CD4-positive, alpha-beta T cell treated with Interleukin-12 subunit alpha and Interleukin-12 subunit beta, for 1 hour (primary cell): ENCODE measurements at regions not wholly inside any gene's neighbourhood (a gene's known extent, or its start where the extent isn't known, plus 50 kb on each side); places are given as distances from the start of the nearest gene placed in this dataset.
"Not testable (repeated sequence)": the region's sequence is repeated elsewhere in the genome, so short reads cannot be mapped to it uniquely, and the experiment has no call there.

Experiments
- DNase-seq: peaks from one replicate; pipeline ENCODE4 v3.0.0-alpha.2; 2020

DNA sequence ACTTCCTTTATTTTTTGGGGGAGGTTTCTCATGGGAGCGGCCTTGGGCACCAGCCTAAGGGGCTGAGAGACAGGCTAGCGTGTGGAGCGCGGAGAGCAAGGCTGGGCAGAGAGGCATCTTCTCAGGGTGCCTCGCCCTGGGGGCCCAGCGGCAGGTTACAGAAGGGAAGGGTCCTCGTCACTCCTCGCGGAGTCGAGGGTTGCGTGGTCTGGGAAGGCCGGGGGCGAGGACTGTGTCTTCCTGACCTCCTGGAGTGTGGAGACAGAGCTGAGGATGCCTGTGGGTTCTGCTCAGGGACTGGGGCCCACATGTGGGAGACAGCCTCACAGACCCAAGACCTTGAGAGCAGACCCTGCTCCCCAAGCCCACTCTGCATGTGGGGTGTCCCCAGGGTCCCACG, 79.6 kb upstream of the LRPAP1 start:
- no peak for DNase-seq

DNA sequence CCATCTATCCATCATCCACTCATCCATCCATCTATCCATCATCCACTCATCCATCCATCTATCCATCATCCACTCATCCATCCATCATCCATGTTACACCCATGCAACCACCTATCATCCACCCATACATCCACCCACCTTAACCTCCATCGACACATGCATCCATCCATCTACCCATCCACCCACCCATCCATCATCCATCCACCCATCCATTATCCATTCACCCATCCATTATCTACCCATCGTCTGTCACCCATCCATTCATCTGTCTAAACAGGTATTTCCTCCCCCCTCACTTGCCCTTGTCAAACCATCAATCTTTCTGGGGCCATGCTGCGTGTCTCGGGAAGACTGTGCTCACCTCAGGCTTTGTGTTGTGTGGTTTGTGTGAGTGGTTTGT, 78.6 kb upstream of the LRPAP1 start:
- not testable (repeated sequence) for DNase-seq

- DNase-seq: not testable (repeated sequence)
Observed at GRCh38 chr4:3609905-3610304, 77.7 kb upstream of the LRPAP1 start.

DNA sequence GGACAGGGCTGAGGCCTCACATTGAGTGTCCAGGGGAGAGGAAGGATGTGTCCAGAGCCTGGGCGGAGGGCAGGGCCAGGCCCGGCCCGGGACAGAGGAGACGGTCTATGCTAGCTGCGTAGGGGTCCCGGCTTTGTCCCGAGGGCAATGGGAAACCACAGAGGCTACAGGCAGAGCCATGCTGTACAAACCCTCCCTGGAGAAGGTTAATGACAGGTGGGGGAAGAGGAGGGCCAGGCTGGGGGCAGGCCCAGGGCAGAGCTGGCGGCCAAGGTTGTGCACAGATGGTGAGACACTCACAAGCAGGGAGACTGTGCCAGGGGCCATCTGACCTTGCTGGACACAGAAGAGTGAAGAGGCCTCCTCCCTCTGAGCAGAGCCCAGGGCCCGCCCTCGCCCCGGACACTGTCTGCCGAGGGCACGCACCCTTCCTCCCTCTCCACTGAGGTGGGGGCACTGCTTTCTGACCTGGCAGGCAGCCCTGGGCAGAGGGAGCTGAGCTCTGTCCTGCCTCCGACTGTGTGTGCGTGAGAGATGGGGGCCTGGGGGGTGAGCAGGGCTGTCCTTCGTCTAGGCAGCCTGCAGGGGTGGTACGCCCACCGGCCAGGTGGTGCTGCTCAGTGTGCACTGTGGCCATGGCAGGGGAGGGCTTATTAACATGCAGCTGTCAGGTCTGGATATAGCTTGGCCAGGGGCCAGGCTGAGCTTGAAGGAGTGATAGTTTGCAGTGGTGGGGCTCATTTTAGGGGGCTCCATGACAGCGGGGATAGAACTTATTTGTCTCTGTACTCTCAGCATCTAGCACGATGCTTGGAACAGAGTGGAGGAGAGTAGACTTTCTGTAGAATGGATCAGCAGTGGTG, 75.7 kb upstream of the LRPAP1 start:
- no peak for DNase-seq

- not testable (repeated sequence) for DNase-seq
Observed at GRCh38 chr4:3606850-3607249, 74.6 kb upstream of the LRPAP1 start.

DNA sequence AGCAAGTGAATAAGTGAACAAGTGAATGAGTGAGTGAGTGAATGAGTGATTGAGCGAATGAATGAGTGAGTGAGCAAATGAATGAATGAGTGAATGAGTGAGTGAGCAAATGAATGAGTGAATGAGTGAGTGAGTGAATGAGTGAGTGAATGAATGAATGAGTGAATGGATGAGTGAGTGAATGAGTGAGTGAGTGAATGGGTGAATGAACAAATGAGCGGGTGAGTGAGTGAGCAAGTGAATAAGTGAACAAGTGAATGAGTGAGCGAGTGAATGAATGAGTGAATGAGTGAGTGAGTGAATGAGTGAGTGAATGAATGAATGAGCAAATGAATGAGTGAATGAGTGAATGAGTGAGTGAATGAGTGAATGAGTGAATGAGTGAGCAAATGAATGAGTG, 74.0 kb upstream of the LRPAP1 start:
- not testable (repeated sequence) for DNase-seq

DNA sequence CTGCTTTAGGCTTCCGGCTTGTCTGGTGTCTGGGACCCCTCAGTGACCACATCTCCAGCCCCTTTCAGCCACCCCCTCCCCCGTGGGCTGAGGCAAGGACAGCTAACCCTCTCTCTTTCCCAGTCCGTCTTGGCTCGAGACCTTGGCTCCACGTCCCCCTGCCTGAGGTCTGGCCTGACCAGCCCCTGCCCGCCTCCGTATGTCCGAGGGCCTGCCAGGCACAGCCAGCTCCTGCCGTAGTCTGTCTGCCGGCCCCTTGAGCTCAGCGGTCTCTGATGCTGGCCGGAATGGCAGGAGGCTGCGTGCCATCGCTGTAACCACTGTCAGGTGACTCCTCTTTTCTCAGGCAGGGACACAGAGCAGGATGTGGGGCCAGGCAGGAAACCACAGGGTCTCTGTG, 73.3 kb upstream of the LRPAP1 start:
- no peak for DNase-seq

- DNase-seq: not testable (repeated sequence)
Observed at GRCh38 chr4:3602886-3603645, 70.8 kb upstream of the LRPAP1 start.

GRCh38 chr4:3601992-3602391, 69.8 kb upstream of the LRPAP1 start:
- no peak for DNase-seq

GRCh38 chr4:3601108-3601690, 69.0 kb upstream of the LRPAP1 start:
- not testable (repeated sequence) for DNase-seq

GRCh38 chr4:3599951-3600350, 67.7 kb upstream of the LRPAP1 start:
- no peak for DNase-seq

- DNase-seq: no peak
Observed at GRCh38 chr4:3598695-3599227, 66.5 kb upstream of the LRPAP1 start.

- DNase-seq: not testable (repeated sequence)
Observed at GRCh38 chr4:3597896-3598505, 65.8 kb upstream of the LRPAP1 start.

DNA sequence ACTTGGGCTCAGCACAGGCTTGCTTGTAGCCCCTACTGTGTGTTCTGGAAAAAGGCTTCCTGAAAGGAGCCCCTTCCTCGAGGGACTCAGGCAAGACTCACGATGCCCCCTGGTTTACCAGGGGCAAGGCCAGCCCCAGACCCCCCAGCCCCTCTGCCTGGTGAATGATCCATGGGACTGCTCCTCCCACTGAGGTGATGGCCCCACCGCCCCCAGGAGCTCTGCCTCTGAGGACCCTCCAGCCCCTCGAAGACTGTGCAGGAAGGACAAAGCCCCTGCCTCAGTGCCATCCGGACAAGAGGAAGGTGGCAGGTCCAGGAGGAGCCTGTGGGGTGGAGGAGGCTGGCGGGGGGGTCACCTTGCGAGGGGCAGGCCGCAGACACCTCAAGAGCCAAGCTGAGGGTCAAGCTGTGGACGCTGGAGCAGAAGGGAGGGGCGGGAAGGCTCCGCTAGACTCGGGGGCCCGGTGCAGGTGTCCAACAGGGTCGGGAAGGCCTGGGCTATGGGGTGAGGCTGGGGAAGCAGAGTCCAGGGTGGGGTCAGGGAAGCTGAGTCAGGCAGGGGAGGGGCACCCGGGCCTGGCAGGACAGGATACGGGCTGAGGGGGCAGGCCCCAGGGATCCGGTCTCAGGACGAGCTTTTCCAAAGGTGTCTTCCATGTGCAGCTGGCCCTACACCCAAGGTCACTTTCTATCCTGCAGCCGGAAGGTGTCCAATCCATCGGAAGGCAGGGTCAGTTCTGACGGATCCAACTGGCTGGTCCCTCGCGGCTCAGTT, 64.9 kb upstream of the LRPAP1 start:
- not testable (repeated sequence) for DNase-seq

- DNase-seq: not testable (repeated sequence)
Observed at GRCh38 chr4:3595627-3596291, 63.5 kb upstream of the LRPAP1 start.

- DNase-seq: not testable (repeated sequence)
Observed at GRCh38 chr4:3594751-3595150, 62.5 kb upstream of the LRPAP1 start.

GRCh38 chr4:3589946-3590924, 58.0 kb upstream of the LRPAP1 start:
- not testable (repeated sequence) for DNase-seq

GRCh38 chr4:3589379-3589778, 57.2 kb upstream of the LRPAP1 start:
- DNase-seq: not testable (repeated sequence)

DNA sequence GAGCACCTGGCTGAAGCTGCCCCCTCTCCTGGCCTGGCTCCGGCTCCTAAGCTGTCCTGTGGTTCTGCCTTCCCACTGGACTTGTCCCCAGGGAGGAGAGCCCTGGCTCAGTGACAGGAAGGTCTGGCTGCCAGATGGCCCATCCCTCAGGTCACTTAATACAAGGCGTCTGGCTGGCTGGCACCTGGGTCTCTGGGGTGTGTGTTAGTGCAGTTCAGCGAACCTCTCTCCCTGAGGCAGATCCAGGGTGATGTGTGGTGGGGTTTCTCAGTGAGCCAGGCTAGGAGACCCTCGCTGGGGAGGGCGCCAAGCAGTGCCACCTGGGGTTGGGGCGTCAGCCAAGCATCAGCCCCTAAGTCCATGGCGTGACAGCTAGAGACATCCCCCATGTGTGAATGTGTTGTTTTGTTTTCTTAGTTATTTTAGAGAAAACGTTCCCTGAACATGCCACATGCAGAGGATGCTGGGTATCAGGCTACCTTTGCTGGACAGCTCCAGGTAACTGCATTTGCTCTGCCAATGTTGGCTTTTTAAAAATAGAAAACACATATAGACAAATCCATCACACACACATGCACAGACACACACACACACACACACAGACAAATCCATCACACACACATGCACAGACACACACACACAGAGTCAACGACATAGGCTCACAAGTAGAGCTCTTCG, 56.4 kb upstream of the LRPAP1 start:
- DNase-seq: not testable (repeated sequence)

- DNase-seq: not testable (repeated sequence)
Observed at GRCh38 chr4:3586596-3586995, 54.4 kb upstream of the LRPAP1 start.
